Motor neuron (in vitro differentiated cells): ENCODE measurements at regions not wholly inside any gene's neighbourhood (a gene's known extent, or its start where the extent isn't known, plus 50 kb on each side); places are given as distances from the start of the nearest gene placed in this dataset.

Experiments
- ATAC-seq, 8 experiments: fragments of 200-7000 bp; cut with Tn5 transposase; replicated peaks in 6 of 8; 2 replicates each; pipeline ENCODE4 v1.8.0; 2021; ENCODE audit warnings: mild to moderate bottlenecking in 8 of 8, moderate library complexity in 8 of 8
- H3K27ac ChIP-seq, 2 donors: fragments of 250-450 bp; sonication (Bioruptor Pico); 2 replicates each; pipeline ENCODE4 v1.9.0; 2021; ENCODE audit warnings: antibody characterized with exemption in 2 of 2, mild to moderate bottlenecking in 2 of 2, moderate library complexity in 1 of 2
- H3K4me1 ChIP-seq, 2 donors: fragments of 250-450 bp; sonication (Bioruptor Pico); replicated peaks in 1 of 2; 2 replicates each; pipeline ENCODE4 v1.6.1; 2021; ENCODE audit warnings: antibody characterized with exemption in 2 of 2, mild to moderate bottlenecking in 2 of 2, moderate library complexity in 1 of 2
- H3K4me3 ChIP-seq, 5 donors: fragments of 250-450 bp; sonication (Bioruptor Pico); 2 replicates each; pipeline ENCODE4 v1.9.0; 2021; ENCODE audit warnings: antibody characterized with exemption in 5 of 5, mild to moderate bottlenecking in 5 of 5, moderate library complexity in 4 of 5
- WGBS, 10 experiments: fragments of 450-650 bp; shearing (Covaris generic); methylation state at CpG; one replicate each; pipeline ENCODE4 v1.0.0; 2022; 5-methylcytosine and 5-hydroxymethylcytosine counted together
- in situ Hi-C, 9 experiments: fragments of 400-800 bp; cut with MboI; loops; one replicate each; pipeline ENCODE4 v1.15.0; 2021; ENCODE audit warnings: low sequenced_read_pairs in 9 of 9, low pct_unique_long_range_greater_than_20kb in 2 of 9; ENCODE audit not compliant: unreplicated experiment in 9 of 9

DNA sequence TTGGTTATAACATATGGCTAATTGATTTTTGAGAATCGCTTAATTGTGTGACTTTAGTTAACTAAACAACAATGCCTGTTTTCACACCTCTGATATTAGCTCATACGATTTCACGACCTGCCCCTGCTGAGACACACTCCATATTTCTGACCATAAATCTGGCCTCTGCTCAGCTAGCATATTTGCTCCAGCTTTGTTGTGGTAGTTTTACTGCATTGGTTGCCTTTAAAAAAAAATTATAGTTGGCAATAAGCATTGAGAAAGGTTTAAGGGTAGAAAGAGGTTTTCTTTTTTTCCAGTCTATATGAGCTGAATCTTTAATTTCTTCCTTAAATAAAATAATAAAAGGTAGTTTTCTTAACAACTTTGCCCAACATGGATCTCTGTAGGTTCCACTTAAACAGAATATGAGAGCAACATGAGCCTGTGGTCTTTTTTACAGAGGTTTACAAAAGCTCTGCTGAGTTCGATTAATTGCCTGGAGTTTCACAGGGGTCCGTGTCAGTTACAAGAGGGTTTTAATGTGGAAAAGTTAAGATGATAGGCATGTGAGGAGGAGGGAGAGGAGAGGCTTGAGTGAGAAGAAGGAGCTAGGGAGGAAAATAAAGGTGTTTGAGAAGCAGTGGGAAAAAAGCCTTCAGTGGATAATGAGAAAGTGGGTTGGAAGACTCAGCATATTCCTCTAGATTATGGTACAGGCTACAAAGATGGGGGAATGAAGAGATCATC lies 318.2 kb downstream of the CXCL12 start:
- Histone ChIP-seq H3K27ac (no peak overlapping the region), H3K4me3 (no peak overlapping the region), H3K4me1 (peaks cover 23 to 24% of the 10 kb centered on the region in 2 donors)
- WGBS, 10 experiments: 12 to 93% (median 68%) methylated on average over 2 to 5 of the region's 5 CpGs; no CpG with 5 or more reads in 1 of the 10 experiments
- in situ Hi-C loops: no loop called here
- ATAC-seq: peak in 3 of 8 experiments; percentile 59 to 77 (median 60)

DNA sequence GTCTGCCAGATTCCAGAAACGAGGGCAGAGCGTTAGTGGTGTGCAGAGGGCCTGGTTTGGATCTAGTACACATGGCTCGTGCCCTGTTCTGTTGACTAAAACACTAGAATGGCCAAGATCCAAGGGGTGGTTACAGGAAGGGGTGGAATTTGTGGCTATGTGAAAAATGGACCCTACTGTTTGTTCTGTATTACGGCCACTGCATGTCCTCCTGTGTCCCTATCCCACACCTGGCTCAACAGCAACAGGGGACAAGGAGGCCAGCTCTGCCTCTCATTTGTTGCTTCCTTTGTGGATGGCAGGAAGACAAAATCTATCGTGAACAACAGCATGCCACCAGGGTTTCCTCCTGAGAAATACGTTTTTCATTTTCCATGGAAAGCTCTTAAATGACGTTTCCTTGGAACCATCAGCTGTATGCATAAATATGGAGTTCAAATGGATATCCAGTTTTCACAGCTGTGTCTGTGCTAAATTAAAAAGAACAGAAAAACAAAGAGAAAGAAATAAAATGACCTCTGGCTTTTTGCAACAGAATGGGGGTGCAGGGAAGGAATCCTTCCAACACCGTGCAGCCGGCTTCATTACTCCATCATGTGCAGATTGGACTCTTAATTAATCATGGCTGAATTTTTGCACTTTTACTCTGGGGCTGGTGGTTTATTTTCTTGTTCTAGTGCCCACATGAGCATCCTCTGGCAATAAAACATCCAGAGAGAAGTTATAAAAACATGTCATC lies 318.9 kb downstream of the CXCL12 start:
- H3K27ac ChIP-seq: no peak overlapping the region
- in situ Hi-C loops: no loop called here
- ATAC-seq: peak in 3 of 8 experiments; percentile 51 to 65 (median 54)
- H3K4me1 ChIP-seq: peaks cover 24 to 27% of the 10 kb centered on the region in 2 donors
- no peak overlapping the region for H3K4me3 ChIP-seq
- 31 to 90% (median 68%) methylated on average over 1 to 8 of the region's 9 CpGs for WGBS, 10 experiments

DNA sequence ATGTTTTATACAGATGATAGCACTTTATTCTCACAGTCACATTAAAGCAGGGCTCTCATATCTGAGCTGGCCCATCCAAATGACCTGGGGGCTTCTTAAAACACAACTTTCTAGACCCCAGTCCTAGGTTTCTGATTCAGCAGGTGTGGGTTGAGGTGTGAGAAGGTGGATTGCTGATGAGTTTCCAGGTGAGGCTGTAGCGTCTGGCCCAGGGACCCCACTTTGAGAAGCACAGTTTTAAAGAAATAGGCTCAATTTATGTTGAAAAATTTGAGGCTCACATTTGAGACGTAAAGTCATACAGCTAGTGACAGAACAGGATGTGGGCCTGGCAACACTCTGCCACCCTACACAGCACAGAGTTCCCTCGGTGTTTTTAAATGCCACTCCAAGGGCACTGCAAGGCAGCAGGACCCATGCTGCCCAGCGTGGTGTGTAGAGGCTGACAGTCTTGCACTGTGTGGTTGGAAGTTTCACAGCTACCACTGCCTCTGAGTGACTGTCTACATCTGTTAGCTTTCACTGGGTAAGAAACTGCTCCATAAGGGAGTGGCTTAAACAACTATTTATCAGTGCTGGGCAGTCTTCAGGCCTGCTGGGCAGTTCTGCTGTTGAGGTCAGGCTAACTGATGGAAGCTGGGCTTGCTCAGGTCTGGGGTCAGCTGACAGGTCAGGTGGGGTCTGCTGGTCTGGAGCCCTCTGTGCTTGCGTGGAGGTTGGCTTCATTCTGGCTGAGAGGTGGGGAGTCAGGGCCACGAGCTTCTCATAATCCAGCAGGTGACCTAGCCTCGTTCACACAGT lies 319.7 kb downstream of the CXCL12 start:
- no peak overlapping the region for H3K4me3 ChIP-seq
- H3K4me1 ChIP-seq: peaks cover 32 to 35% of the 10 kb centered on the region in 2 donors
- WGBS, 10 experiments: 28 to 100% (median 80%) methylated on average over 1 to 3 of the region's 7 CpGs; no CpG with 5 or more reads in 2 of the 10 experiments
- no peak for ATAC-seq
- H3K27ac ChIP-seq: no peak overlapping the region
- in situ Hi-C loops: no loop called here

DNA sequence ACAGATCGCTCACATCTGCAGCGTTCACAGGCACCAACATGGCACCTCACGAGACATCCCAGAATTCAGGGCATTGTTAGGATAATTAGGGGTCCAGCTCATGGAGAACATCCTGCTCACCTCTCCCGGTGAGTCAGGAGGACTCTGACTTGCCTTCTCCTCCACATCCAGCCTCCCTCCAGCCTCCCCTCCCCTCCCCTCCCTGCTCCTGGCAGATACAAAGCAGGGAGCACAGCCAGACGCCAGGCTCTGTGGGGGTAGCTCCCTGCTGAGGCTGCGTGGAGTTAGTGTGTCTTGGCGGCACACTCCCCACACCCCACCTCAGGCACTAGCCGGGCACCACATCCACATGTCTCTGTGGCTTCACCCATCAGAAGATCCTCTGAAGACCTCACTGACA lies 320.6 kb downstream of the CXCL12 start:
- no peak overlapping the region for H3K27ac ChIP-seq
- peak in 2 of 8 experiments; percentile 16 to 19 for ATAC-seq
- 67 to 100% (median 87%) methylated on average over 1 to 3 of the region's 8 CpGs; no CpG with 5 or more reads in 6 of the 10 experiments for WGBS, 10 experiments
- in situ Hi-C loops: no loop called here
- H3K4me1 ChIP-seq: peaks cover 41 to 44% of the 10 kb centered on the region in 2 donors
- H3K4me3 ChIP-seq: no peak overlapping the region

DNA sequence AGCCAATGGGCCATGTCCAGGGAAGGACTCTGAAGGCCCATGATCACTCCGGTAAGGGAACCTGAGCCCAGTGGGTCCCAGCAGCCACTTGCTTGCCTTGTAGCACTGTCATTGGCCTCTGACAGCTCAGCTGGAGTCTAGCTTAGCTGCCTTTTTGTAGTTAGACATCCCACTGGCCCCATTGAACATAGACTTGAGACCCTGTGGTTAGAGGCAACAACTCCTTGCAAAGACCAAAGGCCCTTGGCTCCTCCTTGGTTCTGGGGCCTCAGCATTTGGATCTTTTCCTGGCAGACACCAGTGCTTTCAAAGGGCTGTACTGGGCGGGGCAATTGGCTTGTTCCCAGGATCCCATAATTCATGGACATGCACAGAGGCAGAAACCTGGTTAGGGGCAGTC lies 321.2 kb downstream of the CXCL12 start:
- peak in 2 of 8 experiments; percentile 21 to 32 for ATAC-seq
- in situ Hi-C loops: no loop called here
- H3K4me3 ChIP-seq: no peak overlapping the region

DNA sequence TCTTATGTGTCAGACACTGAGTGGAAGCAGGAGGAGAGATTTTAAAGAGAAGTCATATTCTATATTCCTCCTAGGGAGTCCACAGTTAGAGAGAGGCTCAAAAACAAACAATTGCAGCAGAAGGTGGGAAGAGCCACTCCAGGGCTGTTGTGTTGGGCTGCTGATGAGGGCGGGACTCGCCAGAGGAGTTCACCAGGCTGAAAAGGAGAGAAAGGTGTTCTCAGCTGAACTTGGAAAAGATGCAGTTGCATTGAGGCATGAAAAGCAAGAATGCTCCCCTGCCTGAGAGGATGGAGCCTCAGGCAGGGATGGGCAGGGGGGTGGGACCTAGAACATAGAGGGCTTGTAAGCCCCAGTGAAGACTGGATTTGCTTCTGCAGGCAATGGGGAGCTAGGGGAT lies 324.2 kb downstream of the CXCL12 start:
- Histone ChIP-seq H3K4me1 (peaks cover 59 to 62% of the 10 kb centered on the region in 2 donors), H3K4me3 (no peak overlapping the region), H3K27ac (peak overlapping the region in 1 of 2 donors; percentile 18)
- WGBS, 10 experiments: 67 to 93% (median 81%) methylated on average over 1 to 2 of the region's 2 CpGs; no CpG with 5 or more reads in 5 of the 10 experiments
- in situ Hi-C loops: no loop called here
- peak in 7 of 8 experiments; percentile 7 to 37 (median 28) for ATAC-seq

More for the DNA sequence above, 321.2 kb downstream of the CXCL12 start:
- H3K27ac ChIP-seq: no peak overlapping the region
- peaks cover 46 to 50% of the 10 kb centered on the region in 2 donors for H3K4me1 ChIP-seq
- WGBS, 10 experiments: 0 to 100% (median 75%) methylated on average over 1 of the region's 2 CpGs; no CpG with 5 or more reads in 5 of the 10 experiments

DNA sequence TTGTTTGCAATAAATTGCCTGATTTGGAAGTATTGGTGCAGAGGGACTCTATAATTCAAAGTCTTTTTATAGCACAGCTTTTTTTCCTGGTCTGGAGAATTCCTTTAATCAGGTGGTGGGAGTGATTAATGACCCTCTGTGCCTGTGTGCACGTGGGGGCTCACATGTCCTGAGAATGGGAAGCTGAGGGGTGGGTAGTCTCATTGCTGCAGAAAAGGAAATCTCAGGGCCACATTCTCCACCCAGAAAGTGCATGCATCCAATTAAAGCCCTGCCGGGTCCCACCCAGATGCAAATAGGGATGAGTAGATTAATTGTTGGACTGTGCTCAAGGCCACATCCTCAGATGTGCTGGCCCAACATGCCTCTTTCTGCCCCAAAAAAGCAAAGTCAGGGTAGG lies 324.7 kb downstream of the CXCL12 start:
- Histone ChIP-seq H3K4me1 (peaks cover 57% of the 10 kb centered on the region in 2 donors), H3K27ac (no peak overlapping the region), H3K4me3 (no peak overlapping the region)
- in situ Hi-C loops: no loop called here
- 0 to 40% (median 0%) methylated on average over 1 to 2 of the region's 2 CpGs; no CpG with 5 or more reads in 5 of the 10 experiments for WGBS, 10 experiments
- ATAC-seq: peak in 7 of 8 experiments; percentile 73 to 82 (median 78)

DNA sequence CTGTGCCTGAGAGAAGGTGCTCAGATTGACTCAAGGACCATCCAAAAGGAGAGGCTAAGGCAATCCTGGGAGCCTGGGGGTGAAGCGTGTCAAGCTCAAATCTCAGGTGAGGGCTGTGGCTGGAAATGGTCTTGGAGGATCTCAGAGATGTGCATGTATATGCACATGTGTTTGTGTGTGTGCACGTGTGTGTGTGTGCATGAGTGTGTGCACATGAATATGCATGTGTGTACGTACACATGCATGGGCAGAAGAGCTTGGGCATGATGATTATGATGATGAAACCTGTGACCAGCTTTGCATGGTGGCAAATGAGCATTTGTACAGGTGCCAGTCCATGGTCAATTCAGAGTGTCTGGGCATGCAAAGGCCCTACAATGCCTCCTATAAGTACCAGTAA lies 326.6 kb downstream of the CXCL12 start:
- Histone ChIP-seq H3K27ac (peak overlapping the region in 1 of 2 donors; percentile 65), H3K4me3 (no peak overlapping the region), H3K4me1 (peaks cover 51 to 53% of the 10 kb centered on the region in 2 donors)
- 71 to 100% (median 95%) methylated on average over 1 to 3 of the region's 3 CpGs; no CpG with 5 or more reads in 6 of the 10 experiments for WGBS, 10 experiments
- in situ Hi-C loops: no loop called here
- no peak for ATAC-seq

DNA sequence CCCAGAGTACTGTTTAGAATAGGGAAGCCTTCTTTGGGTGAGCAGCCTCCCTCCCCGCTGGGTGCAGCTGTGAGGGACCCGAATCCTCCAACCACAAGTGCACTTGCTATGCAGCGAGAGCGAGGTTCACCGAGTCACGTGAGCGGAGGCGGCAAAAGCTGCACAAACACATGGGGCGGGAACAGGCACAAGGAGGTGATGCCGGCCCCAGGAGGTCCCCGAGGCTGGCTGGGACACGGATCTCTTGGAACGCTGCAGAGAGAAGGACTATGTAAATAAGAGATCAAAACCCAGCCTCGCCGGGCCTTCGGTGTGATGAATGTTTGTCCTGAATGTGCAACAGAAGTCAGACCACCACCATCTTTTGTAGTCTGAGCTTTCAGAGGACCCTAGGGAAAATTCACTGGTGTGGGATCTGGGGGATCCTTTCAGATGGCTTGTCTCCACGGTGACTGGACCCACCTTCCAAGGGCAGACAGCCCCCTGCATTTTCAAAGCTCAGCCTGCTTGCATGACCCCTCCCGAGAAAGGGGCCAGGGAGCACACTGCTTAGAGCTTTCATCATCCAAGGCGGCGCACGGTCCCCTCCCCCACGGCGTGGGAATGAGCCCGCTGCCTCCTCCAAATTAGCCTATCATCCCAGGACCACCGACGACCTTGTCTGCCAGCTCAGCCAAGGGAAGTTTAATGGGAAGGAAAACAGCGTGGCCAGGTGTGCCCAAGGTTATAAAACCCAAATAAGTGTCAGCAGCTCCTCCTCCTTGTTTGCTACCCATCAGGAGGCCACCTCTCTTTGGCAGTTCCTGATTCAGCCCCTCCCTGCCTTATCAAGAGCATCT lies 327.7 kb downstream of the CXCL12 start:
- Histone ChIP-seq H3K27ac (peak overlapping the region; percentile 65 to 70), H3K4me3 (no peak overlapping the region), H3K4me1 (peaks cover 51 to 53% of the 10 kb centered on the region in 2 donors)
- WGBS, 10 experiments: 23 to 100% (median 52%) methylated on average over 1 to 13 of the region's 27 CpGs; no CpG with 5 or more reads in 5 of the 10 experiments
- in situ Hi-C loops: no loop called here
- ATAC-seq: peak in 5 of 8 experiments; percentile 37 to 63 (median 44)

DNA sequence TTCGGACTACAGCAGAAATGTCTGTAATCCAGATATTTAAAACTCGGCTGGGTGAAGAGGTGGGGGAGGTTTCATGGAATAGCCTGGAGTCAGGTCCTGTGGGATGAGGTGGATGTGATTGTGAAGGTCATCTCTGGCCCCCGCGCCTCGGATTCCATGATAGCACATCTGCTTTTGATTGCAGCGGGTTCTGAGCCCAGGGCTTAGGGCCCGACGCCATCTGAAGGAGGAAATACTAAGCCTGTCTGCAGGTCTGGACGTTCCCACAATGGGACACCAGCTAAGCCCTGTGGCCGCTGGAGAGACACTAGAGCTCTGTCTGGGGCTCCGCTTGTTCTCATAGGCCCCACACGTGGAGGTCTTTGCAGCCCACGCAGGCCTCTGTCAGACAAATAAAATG lies 328.7 kb downstream of the CXCL12 start:
- 0 to 100% (median 62%) methylated on average over 1 to 9 of the region's 13 CpGs; no CpG with 5 or more reads in 6 of the 10 experiments for WGBS, 10 experiments
- Histone ChIP-seq H3K4me1 (peaks cover 51 to 53% of the 10 kb centered on the region in 2 donors), H3K4me3 (no peak overlapping the region), H3K27ac (no peak overlapping the region)
- in situ Hi-C loops: no loop called here
- ATAC-seq: no peak

DNA sequence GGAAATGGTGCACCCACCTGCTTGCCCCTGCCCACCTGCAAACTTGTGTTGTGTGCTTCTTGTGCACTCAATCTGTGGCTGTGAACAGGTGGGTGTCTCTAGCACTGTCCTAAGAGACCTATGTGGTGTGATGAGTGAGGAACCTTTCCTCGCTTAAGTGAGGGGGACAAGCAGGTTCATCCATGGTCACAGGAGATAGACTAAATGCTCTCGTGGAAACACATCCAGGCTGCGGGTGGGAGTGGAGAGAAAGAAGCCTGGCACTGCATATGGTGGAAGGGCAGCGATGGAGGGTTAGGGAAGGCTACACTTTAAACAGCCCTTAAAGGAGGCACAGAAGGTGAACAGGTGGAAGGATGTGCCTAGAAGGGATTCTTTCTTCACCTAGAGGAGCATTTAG lies 330.9 kb downstream of the CXCL12 start:
- ATAC-seq: no peak
- in situ Hi-C loops: no loop called here
- Histone ChIP-seq H3K4me3 (no peak overlapping the region), H3K4me1 (peaks cover 31% of the 10 kb centered on the region in 2 donors), H3K27ac (no peak overlapping the region)
- WGBS, 10 experiments: 80 to 86% (median 83%) methylated on average over 1 to 3 of the region's 4 CpGs; no CpG with 5 or more reads in 6 of the 10 experiments

DNA sequence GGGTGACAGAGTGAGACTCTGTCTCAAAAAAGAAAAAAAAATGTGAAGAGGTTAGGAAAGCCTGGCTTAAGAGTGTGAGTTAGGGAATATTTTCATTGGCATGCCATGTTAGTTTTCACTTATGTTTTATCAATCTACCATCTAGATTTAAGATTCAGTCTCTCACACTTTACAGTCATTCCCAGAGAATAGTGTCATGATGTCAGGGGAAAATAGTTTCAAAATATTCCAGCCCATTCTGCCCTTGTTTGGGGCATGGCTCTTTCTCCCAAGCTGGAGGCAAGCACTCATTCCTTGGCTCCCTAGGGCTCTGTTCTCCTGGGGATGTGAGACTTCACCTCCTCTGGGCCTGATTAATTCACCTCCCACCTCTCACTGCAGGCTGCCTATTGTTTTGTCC lies 331.5 kb downstream of the CXCL12 start:
- ATAC-seq: no peak
- Histone ChIP-seq H3K4me3 (no peak overlapping the region), H3K4me1 (peaks cover 27% of the 10 kb centered on the region in 2 donors), H3K27ac (no peak overlapping the region)
- in situ Hi-C loops: no loop called here
